GM12878 (cell line): ENCODE measurements at regions not wholly inside any gene's neighbourhood (a gene's known extent, or its start where the extent isn't known, plus 50 kb on each side); places are given as distances from the start of the nearest gene placed in this dataset.

ENCODE experiments used
- FOXM1 ChIP-seq: IDR thresholded peaks from 2 replicates; pipeline ENCODE4 v1.6.1; 2012; ENCODE audit warnings: low read depth, mild to moderate bottlenecking, inconsistent platforms, low read length, moderate library complexity
- POLR2AphosphoS2 ChIP-seq: IDR thresholded peaks from 2 replicates; pipeline ENCODE4 v1.6.1; 2011; ENCODE audit warnings: low read depth, mild to moderate bottlenecking, low read length, improper control_type of control experiment, moderate library complexity
- SMAD1 ChIP-seq: fragments of 450-650 bp; IDR thresholded peaks from 2 replicates; pipeline ENCODE4 v1.6.1; 2018; ENCODE audit warnings: mild to moderate bottlenecking, low read depth; ENCODE audit not compliant: partially characterized antibody

DNA sequence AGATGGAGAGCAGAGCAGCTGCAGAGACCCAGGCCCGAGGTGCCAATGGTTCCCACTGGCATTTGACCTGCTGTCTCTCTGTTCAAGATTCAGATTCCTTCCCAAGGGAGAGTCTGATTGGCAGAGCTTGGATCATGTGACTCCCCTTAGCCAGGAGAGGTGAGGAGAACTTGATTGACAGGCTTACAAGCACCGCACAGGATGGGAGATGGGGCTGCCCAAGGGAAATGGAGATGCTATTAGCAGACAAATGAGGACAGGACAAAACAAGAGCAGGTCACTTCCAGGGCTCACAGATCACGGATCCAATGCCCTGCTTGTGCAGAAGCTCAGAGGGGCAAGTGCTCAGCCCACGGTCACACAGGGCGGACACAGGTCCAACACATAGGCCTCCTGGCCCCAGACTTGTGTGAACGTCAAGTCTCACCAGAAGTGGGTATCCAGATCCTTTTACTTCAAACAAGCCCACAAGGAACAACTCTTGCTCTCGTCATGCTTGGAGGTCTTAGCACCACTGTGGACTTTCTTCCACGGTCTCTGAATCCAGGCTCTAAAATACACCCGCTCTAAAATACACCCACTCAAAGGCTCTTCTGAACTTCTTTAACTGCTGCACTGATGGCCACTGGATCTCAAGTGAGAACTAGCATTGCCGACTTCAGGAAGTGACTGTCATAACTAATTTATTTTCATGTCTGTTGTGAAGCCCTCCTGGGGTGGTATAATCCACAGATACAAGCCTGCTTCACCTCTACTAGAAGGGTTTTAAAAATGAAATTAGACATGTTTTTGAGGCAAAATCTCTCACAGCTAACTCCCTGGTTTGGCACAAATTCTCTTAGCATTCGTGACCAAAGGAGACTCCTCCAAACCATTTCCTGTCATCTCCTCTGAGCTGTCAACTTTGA lies 274.9 kb downstream of the RRAGC start:
- TF ChIP-seq SMAD1 (no peak), FOXM1 (no peak), POLR2AphosphoS2 (no peak)
